Lung (tissue), 11 donors: ENCODE measurements at regions not wholly inside any gene's neighbourhood (a gene's known extent, or its start where the extent isn't known, plus 50 kb on each side); places are given as distances from the start of the nearest gene placed in this dataset.

Experiments used
- ATAC-seq: fragments of 200-7000 bp; cut with Tn5 transposase; one replicate; pipeline ENCODE4 v1.9.1; 2020; ENCODE audit warnings: moderate number of reproducible peaks; ENCODE audit not compliant: insufficient read depth, low FRiP score
- DNase-seq, 3 donors: peaks; one replicate each; pipeline ENCODE4 v3.0.0-alpha.2; 2013 to 2017
- H3K27ac ChIP-seq, 2 donors: one replicate each; pipeline ENCODE4 v1.5.1; 2013; ENCODE audit warnings: mild to moderate bottlenecking in 2 of 2, moderate library complexity in 2 of 2, control low read depth in 1 of 2, inconsistent platforms in 1 of 2, low read depth in 1 of 2, low read length in 1 of 2
- H3K27me3 ChIP-seq, 3 donors: one replicate each; pipeline ENCODE4 v1.5.1; 2013; ENCODE audit warnings: low read length in 2 of 3; ENCODE audit not compliant: control insufficient read depth in 3 of 3, insufficient read depth in 3 of 3
- H3K36me3 ChIP-seq, 4 donors: one replicate each; pipeline ENCODE4 v1.5.1; 2013; ENCODE audit warnings: low read length in 4 of 4, mild to moderate bottlenecking in 1 of 4, moderate library complexity in 1 of 4; ENCODE audit not compliant: control insufficient read depth in 4 of 4, insufficient read depth in 4 of 4
- H3K4me1 ChIP-seq, 5 donors: one replicate each; pipeline ENCODE4 v1.5.1; 2013; ENCODE audit warnings: low read length in 5 of 5, mild to moderate bottlenecking in 2 of 5, moderate library complexity in 1 of 5; ENCODE audit not compliant: control insufficient read depth in 5 of 5, insufficient read depth in 5 of 5
- H3K4me3 ChIP-seq: one replicate; pipeline ENCODE4 v1.5.1; 2013; ENCODE audit warnings: mild to moderate bottlenecking, control low read depth, moderate library complexity
- H3K9ac ChIP-seq, 2 donors: one replicate each; pipeline ENCODE4 v1.5.1; 2013; ENCODE audit warnings: low read length in 2 of 2, control low read depth in 1 of 2; ENCODE audit not compliant: insufficient read depth in 1 of 2
- H3K9me3 ChIP-seq, 4 donors: one replicate each; pipeline ENCODE4 v1.5.1; 2013; ENCODE audit warnings: low read length in 3 of 4, mild to moderate bottlenecking in 1 of 4, moderate library complexity in 1 of 4; ENCODE audit not compliant: control insufficient read depth in 4 of 4, insufficient read depth in 3 of 4
- WGBS, 2 donors: extraction: QIAGEN DNeasy Blood & Tissue Kit; methylation state at CpG; one replicate each; pipeline ENCODE4 v1.1.7; 2013; 5-methylcytosine and 5-hydroxymethylcytosine counted together
- TF ChIP-seq, protein P1 (sequence below): IDR thresholded peaks from 2 replicates; pipeline ENCODE4 v1.5.1; 2012; ENCODE audit warnings: mild to moderate bottlenecking; ENCODE audit errors: control extremely low read depth, extremely low read depth
- donor health status: control.
- donor health status: control.
- donor health status: Bipolar disorder and iron deficiency.
- donor health status: healthy.
- donor health status: DM: yes; HTN: yes; CAD: no.

- Histone ChIP-seq H3K36me3 (no peaks in the 10 kb centered on the region), H3K27ac (no peak overlapping the region), H3K9ac (no peak overlapping the region), H3K4me3 (no peak overlapping the region), H3K9me3 (no peaks in the 10 kb centered on the region), H3K4me1 (no peaks in the 10 kb centered on the region), H3K27me3 (peaks cover 0 to 8% (median 0%) of the 10 kb centered on the region in 3 donors)
- WGBS, 2 donors: 74 to 85% methylated on average over 9 of the region's 9 CpGs
- DNase-seq: no peak
- TF ChIP-seq, protein P1, sequence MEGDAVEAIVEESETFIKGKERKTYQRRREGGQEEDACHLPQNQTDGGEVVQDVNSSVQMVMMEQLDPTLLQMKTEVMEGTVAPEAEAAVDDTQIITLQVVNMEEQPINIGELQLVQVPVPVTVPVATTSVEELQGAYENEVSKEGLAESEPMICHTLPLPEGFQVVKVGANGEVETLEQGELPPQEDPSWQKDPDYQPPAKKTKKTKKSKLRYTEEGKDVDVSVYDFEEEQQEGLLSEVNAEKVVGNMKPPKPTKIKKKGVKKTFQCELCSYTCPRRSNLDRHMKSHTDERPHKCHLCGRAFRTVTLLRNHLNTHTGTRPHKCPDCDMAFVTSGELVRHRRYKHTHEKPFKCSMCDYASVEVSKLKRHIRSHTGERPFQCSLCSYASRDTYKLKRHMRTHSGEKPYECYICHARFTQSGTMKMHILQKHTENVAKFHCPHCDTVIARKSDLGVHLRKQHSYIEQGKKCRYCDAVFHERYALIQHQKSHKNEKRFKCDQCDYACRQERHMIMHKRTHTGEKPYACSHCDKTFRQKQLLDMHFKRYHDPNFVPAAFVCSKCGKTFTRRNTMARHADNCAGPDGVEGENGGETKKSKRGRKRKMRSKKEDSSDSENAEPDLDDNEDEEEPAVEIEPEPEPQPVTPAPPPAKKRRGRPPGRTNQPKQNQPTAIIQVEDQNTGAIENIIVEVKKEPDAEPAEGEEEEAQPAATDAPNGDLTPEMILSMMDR: no peak
- no peak for ATAC-seq
These were observed 78.6 kb downstream of the MRM1 start for GRCh38 chr17:36679815-36680467.

GRCh38 chr17:36680701-36681202, 79.4 kb downstream of the MRM1 start:
- no peak for DNase-seq
- TF ChIP-seq, protein P1: no peak
- H3K36me3 ChIP-seq: no peaks in the 10 kb centered on the region
- H3K4me3 ChIP-seq: no peak overlapping the region
- no peak overlapping the region for H3K9ac ChIP-seq
- ATAC-seq: no peak
- peaks cover 0 to 10% (median 0%) of the 10 kb centered on the region in 3 donors for H3K27me3 ChIP-seq
- H3K9me3 ChIP-seq: no peaks in the 10 kb centered on the region
- no peak overlapping the region for H3K27ac ChIP-seq
- no peaks in the 10 kb centered on the region for H3K4me1 ChIP-seq
- 64 to 72% methylated on average over 6 of the region's 6 CpGs for WGBS, 2 donors

- TF ChIP-seq, protein P1: no peak
- H3K9ac ChIP-seq: no peak overlapping the region
- no peaks in the 10 kb centered on the region for H3K9me3 ChIP-seq
- ATAC-seq (no peak), DNase-seq (no peak)
- no peak overlapping the region for H3K4me3 ChIP-seq
- 53 to 57% methylated on average over 7 of the region's 7 CpGs for WGBS, 2 donors
- H3K4me1 ChIP-seq: no peaks in the 10 kb centered on the region
- H3K27ac ChIP-seq: no peak overlapping the region
- H3K36me3 ChIP-seq: no peaks in the 10 kb centered on the region
- H3K27me3 ChIP-seq: peaks cover 0 to 16% (median 0%) of the 10 kb centered on the region in 3 donors
These were observed 81.4 kb downstream of the MRM1 start for GRCh38 chr17:36682773-36683172.
